GM18909 (cell line): ENCODE measurements at regions not wholly inside any gene's neighbourhood (a gene's known extent, or its start where the extent isn't known, plus 50 kb on each side); places are given as distances from the start of the nearest gene placed in this dataset.
"Not testable (repeated sequence)": the region's sequence is repeated elsewhere in the genome, so short reads cannot be mapped to it uniquely, and the experiment has no call there.

Experiments
- ATAC-seq: cut with Tn5 transposase; IDR thresholded peaks from one replicate; pipeline ENCODE4 v1.9.1; 2021; ENCODE audit warnings: mild to moderate bottlenecking; ENCODE audit not compliant: unreplicated experiment, poor library complexity

GRCh38 chr5:63388188-63388587, 574.1 kb downstream of the HTR1A start:
- not testable (repeated sequence) for ATAC-seq

GRCh38 chr5:63375851-63376250, 586.4 kb downstream of the HTR1A start:
- ATAC-seq = no peak

- ATAC-seq = no peak
These were observed 588.2 kb downstream of the HTR1A start for GRCh38 chr5:63374085-63374484.

GRCh38 chr5:63351164-63351563, 611.1 kb downstream of the HTR1A start:
- ATAC-seq = no peak

- ATAC-seq = no peak
These were observed 615.8 kb downstream of the HTR1A start for GRCh38 chr5:63346451-63346850.

GRCh38 chr5:63341442-63341841, 620.8 kb downstream of the HTR1A start:
- ATAC-seq = no peak

GRCh38 chr5:63323926-63324325, 638.3 kb downstream of the HTR1A start:
- no peak for ATAC-seq

- no peak for ATAC-seq
These were observed 647.7 kb downstream of the HTR1A start for GRCh38 chr5:63314551-63314950.

GRCh38 chr5:63310644-63311043, 651.6 kb downstream of the HTR1A start:
- ATAC-seq = no peak

- no peak for ATAC-seq
These were observed 655.3 kb downstream of the HTR1A start for GRCh38 chr5:63306909-63307308.

- no peak for ATAC-seq
These were observed 668.9 kb downstream of the HTR1A start for GRCh38 chr5:63293317-63293716.

GRCh38 chr5:63286724-63287123, 675.5 kb downstream of the HTR1A start:
- ATAC-seq = no peak

- no peak for ATAC-seq
These were observed 684.8 kb downstream of the LRRC70 start for GRCh38 chr5:63263411-63263810.

GRCh38 chr5:63262185-63262981, 683.8 kb downstream of the LRRC70 start:
- ATAC-seq = no peak

GRCh38 chr5:63261695-63262094, 683.1 kb downstream of the LRRC70 start:
- no peak for ATAC-seq

- no peak for ATAC-seq
These were observed 677.0 kb downstream of the LRRC70 start for GRCh38 chr5:63255594-63255993.

GRCh38 chr5:63250939-63251338, 672.3 kb downstream of the LRRC70 start:
- no peak for ATAC-seq

- ATAC-seq = no peak
These were observed 671.3 kb downstream of the LRRC70 start for GRCh38 chr5:63249960-63250359.

GRCh38 chr5:63247651-63248050, 669.0 kb downstream of the LRRC70 start:
- no peak for ATAC-seq

- ATAC-seq = no peak
These were observed 666.7 kb downstream of the LRRC70 start for GRCh38 chr5:63245271-63245670.

GRCh38 chr5:63240063-63240755, 661.6 kb downstream of the LRRC70 start:
- ATAC-seq = no peak

GRCh38 chr5:63233911-63234310, 655.3 kb downstream of the LRRC70 start:
- ATAC-seq = no peak
